Retinal pigment epithelial cell (primary cell): ENCODE measurements at regions not wholly inside any gene's neighbourhood (a gene's known extent, or its start where the extent isn't known, plus 50 kb on each side); places are given as distances from the start of the nearest gene placed in this dataset.
"Not testable (repeated sequence)": the region's sequence is repeated elsewhere in the genome, so short reads cannot be mapped to it uniquely, and the experiment has no call there.

Experiments
- DNase-seq: peaks from one replicate; pipeline ENCODE4 v3.0.0-alpha.2; 2010; ENCODE audit warnings: low read depth
- H3K4me3 ChIP-seq: 2 replicates; pipeline ENCODE4 v1.5.1; 2011; ENCODE audit warnings: mild to moderate bottlenecking, low read length, control low read depth, moderate library complexity
- CTCF ChIP-seq: conservative IDR thresholded peaks from 2 replicates; pipeline ENCODE4 v1.5.1; 2011; ENCODE audit warnings: low read depth, low read length, control low read depth, inconsistent platforms

- no peak overlapping the region for H3K4me3 ChIP-seq
- no peak for TF ChIP-seq CTCF
- no peak for DNase-seq
Measured at GRCh38 chr5:4020400-4020799, 424.8 kb downstream of the IRX1 start.

- no peak for TF ChIP-seq CTCF
Measured at GRCh38 chr5:4022056-4022670, 426.5 kb downstream of the IRX1 start.

GRCh38 chr5:4023091-4023752 lies 427.6 kb downstream of the IRX1 start:
- no peak for DNase-seq
- no peak for TF ChIP-seq CTCF
- no peak overlapping the region for H3K4me3 ChIP-seq

More at GRCh38 chr5:4022056-4022670, 426.5 kb downstream of the IRX1 start:
- DNase-seq: no peak
- no peak overlapping the region for H3K4me3 ChIP-seq

- no peak for DNase-seq
- H3K4me3 ChIP-seq: no peak overlapping the region
- no peak for TF ChIP-seq CTCF
Measured at GRCh38 chr5:4023753-4024335, 428.2 kb downstream of the IRX1 start.

- no peak for DNase-seq
- no peak overlapping the region for H3K4me3 ChIP-seq
- TF ChIP-seq CTCF: no peak
Measured at GRCh38 chr5:4027088-4027734, 431.6 kb downstream of the IRX1 start.

- TF ChIP-seq CTCF: no peak
- H3K4me3 ChIP-seq: no peak overlapping the region
- no peak for DNase-seq
Measured at GRCh38 chr5:4028384-4028783, 432.8 kb downstream of the IRX1 start.

- DNase-seq, H3K4me3 ChIP-seq: not testable (repeated sequence)
Measured at GRCh38 chr5:4033546-4033945, 437.9 kb downstream of the IRX1 start.
